HepG2 (cell line): ENCODE measurements at regions not wholly inside any gene's neighbourhood (a gene's known extent, or its start where the extent isn't known, plus 50 kb on each side); places are given as distances from the start of the nearest gene placed in this dataset.

Source experiments
- ATAC-seq: fragments of 200-7000 bp; cut with Tn5 transposase; 3 replicates; pipeline ENCODE4 v1.9.1; 2020; ENCODE audit warnings: mild to moderate bottlenecking, moderate library complexity
- BruUV-seq: library from RNA; stranded (reverse); fragments of 400-500 nt; replicated peaks from 2 replicates; lab custom pipeline; 2021; lab: Mats Ljungman, UMichigan
- CTCF ChIA-PET: fragments of 300-600 bp; formaldehyde crosslinking; extraction: SDS; loops from one replicate; lab custom pipeline; 2021; ENCODE audit warnings: low total read pairs, inconsistent platforms, low intra/inter-chr PET ratio; lab: Yijun Ruan, JAX
- POLR2A ChIA-PET: fragments of 350-600 bp; sonication (Branson Sonifier 250); formaldehyde crosslinking; loops from one replicate; lab custom pipeline; 2020; ENCODE audit warnings: antibody characterized with exemption, inconsistent platforms; lab: Yijun Ruan, JAX
- DNase-seq: peaks from one replicate; pipeline ENCODE4 v3.0.0-alpha.2; 2015; ENCODE audit warnings: low spot score
- FAIRE-seq: peaks from 3 replicates; lab custom pipeline; 2011; peaks lifted over from hg19 to GRCh38; lab: Jason Lieb, UNC
- H2AFZ ChIP-seq: one replicate; pipeline ENCODE4 v1.6.1; 2011; ENCODE audit warnings: low read length, inconsistent platforms
- H3K27ac ChIP-seq: fragments of 300-600 bp; 3 replicates; pipeline ENCODE4 v1.8.0; 2011; ENCODE audit warnings: mixed run types, mild to moderate bottlenecking, mixed read lengths, low read length, inconsistent platforms; ENCODE audit not compliant: insufficient read depth; ENCODE audit errors: extremely low read length
- H3K27me3 ChIP-seq, 2 experiments: fragments of 200-600 bp in 1 of 2; 2 replicates in 1 of 2; 3 replicates in 1 of 2; pipeline versions ENCODE4 v1.6.0 to v1.8.0; 2011; ENCODE audit warnings: low read length in 2 of 2, mild to moderate bottlenecking in 2 of 2, moderate library complexity in 2 of 2, inconsistent platforms in 1 of 2; ENCODE audit not compliant: insufficient read depth in 2 of 2, control insufficient read depth in 1 of 2
- H3K36me3 ChIP-seq, 2 experiments: fragments of 200-600 bp in 1 of 2; replicated peaks in 1 of 2; 2 replicates in 1 of 2; 3 replicates in 1 of 2; pipeline versions ENCODE4 v1.5.1 to v1.8.0; 2011; ENCODE audit warnings: low read length in 2 of 2, inconsistent platforms in 1 of 2; ENCODE audit not compliant: insufficient read depth in 2 of 2, control insufficient read depth in 1 of 2
- H3K4me1 ChIP-seq: 2 replicates; pipeline ENCODE4 v1.5.1; 2012; ENCODE audit warnings: low read length, inconsistent platforms; ENCODE audit not compliant: insufficient read depth
- H3K4me2 ChIP-seq: 2 replicates; pipeline ENCODE4 v1.6.0; 2011; ENCODE audit warnings: low read depth, low read length, inconsistent platforms
- H3K4me3 ChIP-seq, 3 experiments: fragments of 200-600 bp in 1 of 3; sonication (generic), shearing (Covaris generic) in 1 of 3; replicated peaks in 1 of 3; 2 replicates each; pipeline ENCODE4 v1.5.1; 2011 to 2016; ENCODE audit warnings: low read length in 3 of 3, inconsistent platforms in 2 of 3, low read depth in 2 of 3, mild to moderate bottlenecking in 2 of 3, control low read depth in 1 of 3, mixed read lengths in 1 of 3; ENCODE audit not compliant: insufficient read depth in 1 of 3
- H3K79me2 ChIP-seq: one replicate; pipeline ENCODE4 v1.6.1; 2011; ENCODE audit warnings: low read length, inconsistent platforms; ENCODE audit not compliant: insufficient read depth
- H3K9ac ChIP-seq: 2 replicates; pipeline ENCODE4 v1.6.0; 2011; ENCODE audit warnings: mild to moderate bottlenecking, low read depth, low read length, inconsistent platforms; ENCODE audit not compliant: insufficient read depth
- H3K9me3 ChIP-seq: 2 replicates; pipeline ENCODE4 v1.5.1; 2012; ENCODE audit warnings: mild to moderate bottlenecking, low read length
- H4K20me1 ChIP-seq: 2 replicates; pipeline ENCODE4 v1.6.0; 2011; ENCODE audit warnings: inconsistent platforms, mild to moderate bottlenecking, low read length, moderate library complexity; ENCODE audit not compliant: insufficient read depth
- CEBPB ChIP-seq: IDR thresholded peaks from 2 replicates; pipeline ENCODE4 v1.6.1; 2011; ENCODE audit warnings: low read depth, low read length, improper control_type of control experiment, borderline replicate concordance
- MEF2D ChIP-seq: sonication (generic); formaldehyde crosslinking; IDR thresholded peaks from 2 replicates; pipeline ENCODE4 v1.5.1; 2020; ENCODE audit warnings: mild to moderate bottlenecking, missing genetic modification reagents
- RBFOX2 ChIP-seq: fragments of 200-400 bp; formaldehyde crosslinking; IDR thresholded peaks from 2 replicates; pipeline ENCODE4 v1.6.1; 2017; ENCODE audit warnings: low read depth, mild to moderate bottlenecking, low read length
- SMAD3 ChIP-seq: sonication (generic); formaldehyde crosslinking; IDR thresholded peaks from 2 replicates; pipeline ENCODE4 v1.4.0; 2020; ENCODE audit warnings: missing genetic modification reagents
- ZBTB7B ChIP-seq: sonication (generic); formaldehyde crosslinking; IDR thresholded peaks from 2 replicates; pipeline ENCODE4 v1.4.0; 2020; ENCODE audit warnings: missing genetic modification reagents
- ZNF431 ChIP-seq: sonication (generic); formaldehyde crosslinking; IDR thresholded peaks from 2 replicates; pipeline ENCODE4 v1.9.0; 2022; ENCODE audit warnings: missing genetic modification reagents, low read depth, mild to moderate bottlenecking, borderline replicate concordance
- WGBS: methylation state at CpG from one replicate; pipeline ENCODE4 v1.1.6; 2017; ENCODE audit warnings: low lambda C conversion rate; 5-methylcytosine and 5-hydroxymethylcytosine counted together
- in situ Hi-C: cut with HindIII; loops from 2 replicates; pipeline ENCODE4 v1.10.0; 2017; ENCODE audit warnings: low pct_unique_long_range_greater_than_20kb; ENCODE audit not compliant: extremely low pct_ligation_motif_present
- intact Hi-C: fragments of 100-400 bp; cut with micrococcal nuclease; formaldehyde crosslinking; loops from one replicate; pipeline ENCODE4 v1.10.0; 2022; ENCODE audit not compliant: unreplicated experiment

DNA sequence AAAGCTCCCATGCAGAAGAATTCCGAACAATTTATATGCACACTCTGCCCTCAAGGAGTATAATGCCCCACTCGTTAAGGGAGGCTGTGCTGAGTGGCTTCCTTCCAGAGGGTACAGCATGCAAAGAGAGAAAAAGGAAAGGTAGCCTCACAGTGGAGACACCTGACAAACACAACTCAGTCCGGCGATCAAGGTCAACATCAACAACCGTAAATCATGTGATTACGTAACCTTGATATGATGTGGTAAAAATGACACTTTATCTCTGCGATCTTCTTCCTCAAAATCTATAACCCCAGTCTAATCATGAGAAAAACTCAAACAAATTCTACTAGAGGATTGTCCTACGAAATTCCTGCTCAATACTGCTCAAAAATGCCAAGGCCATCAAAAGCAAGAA is 400.5 kb upstream of the CCDC196 start:
- CTCF ChIA-PET: no interaction called here
- Histone ChIP-seq H4K20me1 (no peaks in the 10 kb centered on the region), H3K27ac (no peak overlapping the region), H3K9me3 (no peaks in the 10 kb centered on the region), H3K4me3 (no peak overlapping the region), H3K36me3 (no peaks in the 10 kb centered on the region), H3K9ac (no peak overlapping the region), H3K79me2 (no peaks in the 10 kb centered on the region), H3K4me1 (no peaks in the 10 kb centered on the region), H3K27me3 (peaks cover 0 to 9% of the 10 kb centered on the region in 2 experiments; a peak in 2 of 5 replicates)
- DNase-seq (no peak), ATAC-seq (no peak), FAIRE-seq (no peak)
- BruUV-seq: no TSS peak
- POLR2A ChIA-PET: no interaction called here
- 23% methylated on average over 8 of the region's 8 CpGs for WGBS
- TF ChIP-seq CEBPB (peak; percentile 71), ZNF431 (CRISPR knock-in tag) (no peak), MEF2D (CRISPR knock-in tag) (no peak)
- TF ChIP-seq, all 625 proteins: peak for 1
- intact Hi-C loops: no loop called here
- H3K4me2 ChIP-seq: no peak overlapping the region
- in situ Hi-C loops: no loop called here
- H2AFZ ChIP-seq: no peak overlapping the region

DNA sequence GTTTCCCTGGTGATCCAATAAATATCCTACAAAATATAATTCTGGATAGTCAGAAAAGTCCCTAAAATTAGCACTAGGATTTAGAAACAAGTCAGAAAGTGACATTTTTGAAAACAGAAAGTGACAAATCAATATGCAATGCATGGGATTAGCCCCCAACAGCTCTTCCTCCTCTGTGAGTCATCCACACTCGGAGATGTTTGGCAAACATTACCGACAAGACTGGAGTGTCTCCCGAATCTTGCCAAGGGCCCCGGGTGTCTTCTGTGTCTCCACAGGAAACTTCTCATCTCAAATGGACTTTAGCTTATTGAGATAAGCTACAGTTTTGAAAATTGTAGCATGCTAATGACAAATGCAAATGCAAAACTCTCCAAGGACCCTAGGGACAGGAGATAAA is 398.9 kb upstream of the CCDC196 start:
- no peaks in the 10 kb centered on the region for H3K36me3 ChIP-seq
- H3K9ac ChIP-seq: no peak overlapping the region
- ChIA-PET POLR2A (no interaction called here), CTCF (no interaction called here)
- H3K79me2 ChIP-seq: no peaks in the 10 kb centered on the region
- peaks cover 0 to 9% of the 10 kb centered on the region in 2 experiments; a peak in 2 of 5 replicates for H3K27me3 ChIP-seq
- no peak overlapping the region for H2AFZ ChIP-seq
- in situ Hi-C loops: no loop called here
- no peaks in the 10 kb centered on the region for H4K20me1 ChIP-seq
- no peak overlapping the region for H3K4me2 ChIP-seq
- ATAC-seq (no peak), DNase-seq (no peak), FAIRE-seq (no peak)
- 4% methylated on average over 4 of the region's 4 CpGs for WGBS
- intact Hi-C loops: no loop called here
- H3K27ac ChIP-seq: no peak overlapping the region
- no peaks in the 10 kb centered on the region for H3K9me3 ChIP-seq
- BruUV-seq: no TSS peak
- TF ChIP-seq ZBTB7B (CRISPR knock-in tag) (no peak), RBFOX2 (no peak), SMAD3 (no peak)
- H3K4me3 ChIP-seq: no peak overlapping the region
- no peaks in the 10 kb centered on the region for H3K4me1 ChIP-seq
